GM12874 (cell line): ENCODE measurements at regions not wholly inside any gene's neighbourhood (a gene's known extent, or its start where the extent isn't known, plus 50 kb on each side); places are given as distances from the start of the nearest gene placed in this dataset.

ENCODE experiments used
- CTCF ChIP-seq: IDR thresholded peaks from 2 replicates; pipeline ENCODE4 v1.5.1; 2011; ENCODE audit warnings: low read depth, mild to moderate bottlenecking, control low read depth, low read length, moderate library complexity; ENCODE audit not compliant: insufficient read depth

- no peak for TF ChIP-seq CTCF
These were observed 64.1 kb upstream of the SALL3 start for GRCh38 chr18:78915446-78916008.

GRCh38 chr18:78918707-78919106 is 60.9 kb upstream of the SALL3 start:
- TF ChIP-seq CTCF, result no peak

DNA sequence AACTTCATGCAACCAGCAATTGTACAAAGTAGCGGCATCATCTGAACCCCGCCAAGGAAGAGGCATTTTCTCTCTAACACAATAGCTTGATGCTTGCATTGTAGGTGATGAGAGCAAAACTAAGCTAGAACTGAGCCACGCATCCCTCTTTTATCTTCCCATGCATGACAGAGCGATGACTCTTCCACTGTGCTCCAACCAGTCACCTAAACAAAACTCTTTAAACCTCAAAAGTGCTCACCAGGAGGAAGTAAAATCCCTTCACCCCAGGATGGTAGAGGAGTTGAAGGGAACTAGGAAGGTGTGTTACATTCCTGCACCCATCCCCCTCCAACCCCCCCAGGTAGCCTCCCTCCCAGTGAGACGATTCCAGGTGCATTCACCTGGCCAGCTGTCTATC is 59.7 kb upstream of the SALL3 start:
- TF ChIP-seq CTCF, result no peak

GRCh38 chr18:78920456-78921138 is 59.0 kb upstream of the SALL3 start:
- no peak for TF ChIP-seq CTCF

- no peak for TF ChIP-seq CTCF
These were observed 56.8 kb upstream of the SALL3 start for GRCh38 chr18:78922856-78923255.

DNA sequence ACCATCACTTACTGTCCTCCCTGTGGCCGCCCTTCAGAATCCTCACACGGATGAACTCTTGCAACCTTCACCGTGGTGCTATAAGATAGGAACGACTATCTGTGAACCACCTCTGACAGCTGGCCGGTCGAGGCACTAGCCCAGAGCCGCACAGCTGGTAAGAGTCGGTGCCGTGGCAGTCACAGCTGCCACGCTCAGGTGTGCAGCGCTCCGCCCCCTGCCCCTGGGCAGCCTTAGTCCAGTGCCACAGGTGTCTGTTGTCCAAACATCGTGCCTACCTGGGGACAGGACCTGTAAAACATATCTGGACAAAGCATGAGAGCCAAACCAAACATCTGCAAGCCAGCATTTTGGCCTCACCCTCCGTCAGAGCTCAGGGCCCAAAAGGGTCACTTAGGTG is 55.3 kb upstream of the SALL3 start:
- TF ChIP-seq CTCF, result no peak

- no peak for TF ChIP-seq CTCF
These were observed 54.7 kb upstream of the SALL3 start for GRCh38 chr18:78924786-78925540.
